GM23248 (cell line): ENCODE measurements at regions not wholly inside any gene's neighbourhood (a gene's known extent, or its start where the extent isn't known, plus 50 kb on each side); places are given as distances from the start of the nearest gene placed in this dataset.

Experiments
- EZH2 ChIP-seq: fragments of 200-600 bp; sonication (generic); IDR thresholded peaks from 2 replicates; pipeline ENCODE4 v1.6.1; 2018; ENCODE audit warnings: antibody characterized with exemption, mild to moderate bottlenecking; ENCODE audit not compliant: insufficient read depth, poor library complexity, severe bottlenecking
- EZH2phosphoT487 ChIP-seq: fragments of 200-600 bp; sonication (generic); IDR thresholded peaks from 2 replicates; pipeline ENCODE4 v1.6.1; 2018; ENCODE audit warnings: antibody characterized with exemption, moderate library complexity, mild to moderate bottlenecking, low read depth; ENCODE audit not compliant: insufficient read depth

DNA sequence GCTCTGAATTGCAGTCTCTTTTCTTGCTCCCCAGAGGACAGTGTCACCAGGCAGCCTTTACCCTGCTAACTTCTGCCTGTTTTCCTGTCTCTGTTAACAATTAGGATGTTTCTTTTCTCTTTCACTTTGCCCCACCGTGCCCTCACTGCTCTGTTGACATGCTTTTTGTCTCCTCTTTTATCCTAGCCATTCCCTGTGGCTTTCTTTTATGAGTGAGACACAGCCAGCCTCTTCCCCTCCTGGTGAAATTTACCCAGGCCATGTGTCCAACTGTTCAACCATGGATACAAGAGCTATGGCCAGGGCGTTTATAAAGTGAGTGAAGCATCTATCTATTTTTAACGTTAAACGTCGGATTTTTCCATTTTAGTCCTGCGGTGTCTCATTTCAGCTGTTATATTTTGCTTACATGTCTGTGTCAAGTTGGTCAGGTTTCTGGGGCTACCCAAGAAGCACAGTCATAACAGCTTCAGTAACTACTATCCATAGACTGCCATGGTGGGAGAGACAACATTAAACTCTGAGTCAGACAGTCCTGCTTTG lies 443.2 kb upstream of the AZI2 start:
- no peak for TF ChIP-seq EZH2
- no peak for TF ChIP-seq EZH2phosphoT487
